NCI-H748 (cell line): ENCODE measurements at regions not wholly inside any gene's neighbourhood (a gene's known extent, or its start where the extent isn't known, plus 50 kb on each side); places are given as distances from the start of the nearest gene placed in this dataset.
"Not testable (repeated sequence)": the region's sequence is repeated elsewhere in the genome, so short reads cannot be mapped to it uniquely, and the experiment has no call there.

Experiments
- DNase-seq: peaks from one replicate; lab custom pipeline; 2025; ENCODE audit not compliant: unreplicated experiment; lab: John Stamatoyannopoulos, UW

DNA sequence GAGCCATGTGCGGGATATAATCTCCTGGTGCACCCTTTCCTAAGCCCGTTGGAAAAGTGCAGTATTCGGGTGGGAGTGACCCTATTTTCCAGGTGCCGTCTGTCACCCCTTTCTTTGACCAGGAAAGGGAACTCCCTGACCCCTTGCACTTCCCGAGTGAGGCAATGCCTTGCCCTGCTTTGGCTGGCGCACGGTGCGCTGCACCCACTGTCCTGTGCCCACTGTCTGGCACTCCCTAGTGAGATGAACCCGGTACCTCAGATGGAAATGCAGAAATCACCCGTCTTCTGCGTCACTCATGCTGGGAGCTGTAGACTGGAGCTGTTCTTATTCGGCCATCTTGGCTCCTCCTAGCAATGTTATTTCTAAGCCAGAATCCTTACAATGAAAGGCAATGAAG is 121.1 kb downstream of the TAF11L14 start:
- DNase-seq = not testable (repeated sequence)

- peak; percentile 79 for DNase-seq
Measured at GRCh38 chr5:17761326-17761725, 127.1 kb downstream of the TAF11L14 start.

GRCh38 chr5:17763301-17763700 is 129.0 kb downstream of the TAF11L14 start:
- DNase-seq = no peak

DNA sequence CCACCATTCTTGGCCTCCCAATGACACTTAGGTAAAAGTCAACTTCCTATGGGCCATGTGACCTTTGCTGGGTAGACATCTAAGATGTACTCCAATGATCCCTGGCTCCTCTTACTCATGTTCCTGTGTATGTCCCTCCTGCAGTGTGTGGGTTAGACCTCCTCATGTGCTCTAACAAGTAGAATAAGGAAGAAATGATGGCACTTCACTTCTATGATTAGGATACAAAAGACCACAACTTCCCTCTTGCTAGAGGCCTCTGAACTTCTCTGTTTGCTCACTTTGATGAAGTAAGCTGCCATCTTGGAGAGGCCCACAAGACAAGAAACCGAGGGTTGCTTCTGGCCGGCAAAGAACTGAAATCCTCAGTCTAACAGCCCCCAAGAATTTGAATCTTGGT is 131.8 kb downstream of the TAF11L14 start:
- no peak for DNase-seq

DNA sequence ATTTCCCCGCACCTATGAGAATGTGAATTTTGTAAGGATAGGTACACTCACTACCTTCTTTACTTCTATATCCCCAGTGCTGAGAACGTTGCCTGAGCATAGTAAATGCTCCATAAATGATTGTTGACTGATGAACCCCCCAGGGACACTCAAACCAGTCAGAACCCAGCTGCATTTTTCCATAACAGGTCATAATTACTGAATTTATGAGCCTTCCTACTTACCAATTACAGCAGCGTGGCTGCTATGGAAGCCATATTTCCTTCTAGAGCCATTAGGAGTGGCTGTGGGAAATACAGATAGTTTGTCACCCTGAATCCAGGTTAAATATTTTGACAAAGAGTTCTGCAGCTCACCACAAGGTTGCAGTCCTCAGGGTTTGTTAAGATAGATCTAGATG is 135.0 kb downstream of the TAF11L14 start:
- peak; percentile 49 for DNase-seq

GRCh38 chr5:17772232-17772631 is 138.0 kb downstream of the TAF11L14 start:
- DNase-seq = no peak

DNA sequence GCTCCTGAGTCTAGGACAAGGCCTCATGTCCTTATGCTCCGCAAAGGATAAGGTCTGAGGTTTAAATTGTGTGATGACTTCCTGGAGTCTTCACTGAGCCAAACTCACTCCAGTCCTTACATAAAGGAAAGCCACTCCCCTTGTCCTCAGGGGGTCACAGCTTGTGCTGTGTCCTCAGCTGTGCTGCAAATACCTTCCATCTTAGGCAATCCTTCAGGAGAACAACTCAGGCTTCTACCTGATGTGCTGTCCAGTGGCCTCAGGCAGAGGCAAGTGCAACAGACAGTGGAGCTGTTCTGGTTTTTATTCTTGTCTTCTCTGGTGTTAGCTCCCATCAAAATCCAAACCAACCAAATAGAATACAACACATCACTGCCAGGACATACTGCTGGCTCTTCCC is 151.5 kb downstream of the TAF11L14 start:
- DNase-seq = peak; percentile 50

DNA sequence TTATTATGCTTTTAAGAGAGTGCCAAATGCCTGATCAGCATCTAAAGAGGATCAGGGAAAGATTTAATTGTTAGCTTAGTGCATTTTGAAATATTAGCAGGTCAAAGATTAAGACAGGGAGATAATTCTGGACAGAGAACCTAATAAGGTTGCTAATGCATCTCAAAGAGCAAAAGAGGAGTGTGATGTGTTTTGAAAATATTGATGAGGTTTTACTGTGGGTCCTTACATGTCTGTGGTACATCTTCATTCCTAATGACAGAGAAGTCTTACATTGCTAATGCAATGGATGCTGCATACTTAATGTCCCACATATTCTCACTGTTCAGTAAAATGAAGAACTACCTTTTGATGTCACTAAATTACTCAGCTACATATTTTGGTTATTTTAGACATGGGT is 154.1 kb downstream of the TAF11L14 start:
- no peak for DNase-seq

GRCh38 chr5:17794201-17794600 is 159.9 kb downstream of the TAF11L14 start:
- DNase-seq = no peak

DNA sequence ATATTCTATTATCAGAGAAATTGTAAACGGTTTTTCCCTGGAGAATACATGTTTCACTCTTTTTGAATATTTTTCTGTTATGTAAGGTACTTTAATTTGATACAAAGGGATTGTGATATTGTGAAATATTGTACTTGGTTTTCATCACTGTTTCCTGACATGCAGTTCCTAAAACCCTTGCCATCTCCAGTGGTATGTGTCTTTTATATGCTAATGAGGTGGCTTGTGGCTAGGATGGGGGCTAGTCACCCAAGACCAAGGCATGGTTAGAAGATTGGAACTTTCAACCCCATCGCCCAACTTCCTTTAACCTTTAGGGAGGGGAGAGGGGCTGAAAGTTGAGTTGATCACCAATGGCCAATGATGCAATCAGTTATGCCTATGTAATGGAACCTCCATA is 160.6 kb downstream of the TAF11L14 start:
- no peak for DNase-seq

GRCh38 chr5:17796142-17796541 is 161.9 kb downstream of the TAF11L14 start:
- no peak for DNase-seq

- DNase-seq = no peak
Measured at GRCh38 chr5:17796757-17797396, 162.6 kb downstream of the TAF11L14 start.

- DNase-seq = peak; percentile 68
Measured at GRCh38 chr5:17799521-17799920, 165.3 kb downstream of the TAF11L14 start.

DNA sequence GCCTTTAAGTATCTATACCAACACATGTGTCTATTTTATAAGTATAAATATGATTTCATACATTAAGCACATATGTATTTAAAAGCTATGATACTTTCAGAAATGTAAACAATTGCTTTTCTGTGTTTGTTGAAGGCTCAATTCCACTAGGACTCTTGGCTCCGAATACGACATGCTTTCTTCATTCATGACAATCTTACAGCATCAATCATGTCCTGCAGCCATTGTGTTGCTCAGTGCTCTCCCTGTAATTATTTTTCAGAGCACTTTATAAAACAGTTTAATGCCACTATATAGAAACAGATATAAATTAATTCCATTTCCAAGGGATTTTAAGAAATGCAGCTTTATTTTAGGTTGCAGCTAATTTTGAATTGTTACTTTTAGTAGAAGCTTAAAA is 167.3 kb downstream of the TAF11L14 start:
- peak; percentile 91 for DNase-seq

- DNase-seq = peak; percentile 98
Measured at GRCh38 chr5:17802256-17802655, 168.0 kb downstream of the TAF11L14 start.

DNA sequence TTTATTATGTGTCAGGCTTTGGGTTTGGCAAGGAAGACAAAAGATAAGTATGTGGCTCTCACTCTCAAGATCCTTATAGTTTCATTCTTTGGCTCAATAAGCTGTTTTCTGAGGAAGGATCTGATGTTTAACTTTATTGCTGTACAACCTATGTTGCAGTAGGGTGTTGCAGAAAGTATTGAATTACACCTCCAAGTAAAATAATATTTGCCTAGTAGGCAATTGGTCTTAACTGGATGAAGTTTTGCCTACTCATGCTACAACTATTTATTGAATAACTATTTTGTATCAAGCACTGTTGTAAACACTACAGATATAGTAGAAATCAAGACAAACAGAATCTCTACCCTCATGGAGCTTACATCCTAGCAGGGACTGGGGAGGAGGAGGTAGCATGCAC is 169.7 kb downstream of the TAF11L14 start:
- no peak for DNase-seq

- DNase-seq = peak; percentile 55
Measured at GRCh38 chr5:17805227-17805825, 171.1 kb downstream of the TAF11L14 start.

- peak; percentile 98 for DNase-seq
Measured at GRCh38 chr5:17806818-17807468, 172.7 kb downstream of the TAF11L14 start.

DNA sequence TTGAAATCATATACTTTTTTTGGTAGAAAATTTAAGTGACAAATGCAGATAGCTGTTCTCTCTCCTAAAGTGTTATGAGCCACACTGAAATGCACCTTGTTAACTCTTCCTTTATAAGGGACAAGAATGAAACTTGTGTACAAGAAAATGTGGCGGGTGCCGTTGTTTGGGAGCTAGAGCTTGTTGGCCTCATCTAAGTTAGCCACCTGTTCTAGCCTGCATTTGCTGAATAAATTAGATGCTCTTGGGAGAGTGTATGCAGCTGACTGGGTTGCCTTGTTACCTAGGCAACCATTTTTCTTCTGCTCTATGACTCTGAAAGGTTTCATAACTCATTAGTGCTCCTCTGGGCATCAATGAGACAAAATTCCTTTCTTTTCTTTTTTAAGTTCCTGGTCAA is 174.3 kb downstream of the TAF11L14 start:
- DNase-seq = peak; percentile 99

GRCh38 chr5:17810734-17811133 is 176.5 kb downstream of the TAF11L14 start:
- no peak for DNase-seq

GRCh38 chr5:17813214-17813613 is 179.0 kb downstream of the TAF11L14 start:
- no peak for DNase-seq

GRCh38 chr5:17816505-17816904 is 182.2 kb downstream of the TAF11L14 start:
- DNase-seq = no peak
